Skeletal muscle tissue (tissue), 3 donors: ENCODE measurements at regions not wholly inside any gene's neighbourhood (a gene's known extent, or its start where the extent isn't known, plus 50 kb on each side); places are given as distances from the start of the nearest gene placed in this dataset.
"Not testable (repeated sequence)": the region's sequence is repeated elsewhere in the genome, so short reads cannot be mapped to it uniquely, and the experiment has no call there.

Experiments
- H3K27ac ChIP-seq: one replicate; pipeline ENCODE4 v1.7.0; 2013; ENCODE audit warnings: mild to moderate bottlenecking, low read depth, low read length, inconsistent platforms
- H3K27me3 ChIP-seq, 3 donors: one replicate each; pipeline ENCODE4 v1.7.0; 2013; ENCODE audit warnings: low read length in 3 of 3; ENCODE audit not compliant: control insufficient read depth in 3 of 3, insufficient read depth in 3 of 3
- H3K36me3 ChIP-seq, 3 donors: one replicate each; pipeline ENCODE4 v1.7.0; 2013; ENCODE audit warnings: low read length in 3 of 3; ENCODE audit not compliant: control insufficient read depth in 3 of 3, insufficient read depth in 3 of 3
- H3K4me1 ChIP-seq, 3 donors: one replicate each; pipeline ENCODE4 v1.7.0; 2013; ENCODE audit warnings: low read length in 3 of 3, mild to moderate bottlenecking in 3 of 3; ENCODE audit not compliant: control insufficient read depth in 3 of 3, insufficient read depth in 3 of 3
- H3K4me3 ChIP-seq, 3 donors: one replicate each; pipeline ENCODE4 v1.7.0; 2013; ENCODE audit warnings: low read length in 3 of 3
- H3K9ac ChIP-seq, 3 donors: one replicate each; pipeline ENCODE4 v1.7.0; 2013; ENCODE audit warnings: low read length in 3 of 3, mild to moderate bottlenecking in 3 of 3, moderate library complexity in 2 of 3, low read depth in 1 of 3
- H3K9me3 ChIP-seq, 3 donors: one replicate each; pipeline ENCODE4 v1.7.0; 2013; ENCODE audit warnings: low read length in 3 of 3; ENCODE audit not compliant: control insufficient read depth in 3 of 3
- donor health status: Osteomylitis.

GRCh38 chr20:24418731-24419130 lies 50.7 kb upstream of the SYNDIG1 start:
- H3K27ac ChIP-seq: no peak overlapping the region
- H3K9me3 ChIP-seq: peaks cover 0 to 3% (median 0%) of the 10 kb centered on the region in 3 donors
- no peak overlapping the region for H3K9ac ChIP-seq
- H3K4me1 ChIP-seq: no peaks in the 10 kb centered on the region
- no peak overlapping the region for H3K4me3 ChIP-seq
- H3K27me3 ChIP-seq: no peaks in the 10 kb centered on the region
- H3K36me3 ChIP-seq: no peaks in the 10 kb centered on the region

- H3K4me1 ChIP-seq: no peaks in the 10 kb centered on the region
- no peak overlapping the region for H3K9ac ChIP-seq
- H3K9me3 ChIP-seq: peaks cover 0 to 4% (median 0%) of the 10 kb centered on the region in 3 donors
- no peak overlapping the region for H3K4me3 ChIP-seq
- H3K27ac ChIP-seq: no peak overlapping the region
- no peaks in the 10 kb centered on the region for H3K27me3 ChIP-seq
- no peaks in the 10 kb centered on the region for H3K36me3 ChIP-seq
Observed at GRCh38 chr20:24417485-24417884, 51.9 kb upstream of the SYNDIG1 start.

GRCh38 chr20:24415444-24415843 lies 54.0 kb upstream of the SYNDIG1 start:
- not testable (repeated sequence) for H3K27me3 ChIP-seq

GRCh38 chr20:24411834-24412216 lies 57.6 kb upstream of the SYNDIG1 start:
- Histone ChIP-seq H3K4me1 (no peaks in the 10 kb centered on the region), H3K9me3 (peaks cover 0 to 4% (median 0%) of the 10 kb centered on the region in 3 donors), H3K27me3 (peaks cover 0 to 3% (median 0%) of the 10 kb centered on the region in 3 donors), H3K27ac (no peak overlapping the region), H3K36me3 (no peaks in the 10 kb centered on the region), H3K4me3 (no peak overlapping the region), H3K9ac (no peak overlapping the region)

More at GRCh38 chr20:24415444-24415843, 54.0 kb upstream of the SYNDIG1 start:
- H3K4me1 ChIP-seq, H3K9ac ChIP-seq, H3K27ac ChIP-seq, H3K4me3 ChIP-seq, H3K9me3 ChIP-seq, H3K36me3 ChIP-seq: not testable (repeated sequence)

- Histone ChIP-seq H3K27ac (no peak overlapping the region), H3K4me3 (no peak overlapping the region), H3K4me1 (no peaks in the 10 kb centered on the region), H3K36me3 (no peaks in the 10 kb centered on the region), H3K9ac (no peak overlapping the region), H3K9me3 (peaks cover 0 to 4% (median 0%) of the 10 kb centered on the region in 3 donors), H3K27me3 (peaks cover 0 to 3% (median 0%) of the 10 kb centered on the region in 3 donors)
Observed at GRCh38 chr20:24411003-24411833, 58.2 kb upstream of the SYNDIG1 start.

- no peaks in the 10 kb centered on the region for H3K4me1 ChIP-seq
- H3K27ac ChIP-seq: no peak overlapping the region
- H3K9me3 ChIP-seq: no peaks in the 10 kb centered on the region
- H3K27me3 ChIP-seq: peaks cover 0 to 3% (median 0%) of the 10 kb centered on the region in 3 donors
- no peaks in the 10 kb centered on the region for H3K36me3 ChIP-seq
- H3K4me3 ChIP-seq: no peak overlapping the region
- H3K9ac ChIP-seq: no peak overlapping the region
Observed at GRCh38 chr20:24407151-24407550, 62.3 kb upstream of the SYNDIG1 start.

GRCh38 chr20:24406750-24407149 lies 62.7 kb upstream of the SYNDIG1 start:
- Histone ChIP-seq H3K27me3 (peaks cover 0 to 3% (median 0%) of the 10 kb centered on the region in 3 donors), H3K9me3 (no peaks in the 10 kb centered on the region), H3K27ac (no peak overlapping the region), H3K4me3 (no peak overlapping the region), H3K4me1 (no peaks in the 10 kb centered on the region), H3K9ac (no peak overlapping the region), H3K36me3 (no peaks in the 10 kb centered on the region)

GRCh38 chr20:24406251-24406650 lies 63.2 kb upstream of the SYNDIG1 start:
- H3K27ac ChIP-seq: no peak overlapping the region

GRCh38 chr20:24405810-24406209 lies 63.6 kb upstream of the SYNDIG1 start:
- H3K4me1 ChIP-seq: no peaks in the 10 kb centered on the region
- no peak overlapping the region for H3K4me3 ChIP-seq
- no peak overlapping the region for H3K9ac ChIP-seq
- H3K27ac ChIP-seq: no peak overlapping the region
- H3K27me3 ChIP-seq: no peaks in the 10 kb centered on the region
- no peaks in the 10 kb centered on the region for H3K36me3 ChIP-seq
- H3K9me3 ChIP-seq: no peaks in the 10 kb centered on the region

More at GRCh38 chr20:24406251-24406650, 63.2 kb upstream of the SYNDIG1 start:
- H3K4me1 ChIP-seq: no peaks in the 10 kb centered on the region
- no peak overlapping the region for H3K9ac ChIP-seq
- H3K36me3 ChIP-seq: no peaks in the 10 kb centered on the region
- H3K27me3 ChIP-seq: peaks cover 0 to 3% (median 0%) of the 10 kb centered on the region in 3 donors
- H3K9me3 ChIP-seq: no peaks in the 10 kb centered on the region
- no peak overlapping the region for H3K4me3 ChIP-seq

- no peak overlapping the region for H3K27ac ChIP-seq
- H3K36me3 ChIP-seq: no peaks in the 10 kb centered on the region
- H3K9ac ChIP-seq: no peak overlapping the region
- no peaks in the 10 kb centered on the region for H3K9me3 ChIP-seq
- no peak overlapping the region for H3K4me3 ChIP-seq
- no peaks in the 10 kb centered on the region for H3K4me1 ChIP-seq
- H3K27me3 ChIP-seq: no peaks in the 10 kb centered on the region
Observed at GRCh38 chr20:24403406-24403805, 66.0 kb upstream of the SYNDIG1 start.
